ENCODE measurements at regions not wholly inside any gene's neighbourhood (a gene's known extent, or its start where the extent isn't known, plus 50 kb on each side); places are given as distances from the start of the nearest gene placed in this dataset.

DNA sequence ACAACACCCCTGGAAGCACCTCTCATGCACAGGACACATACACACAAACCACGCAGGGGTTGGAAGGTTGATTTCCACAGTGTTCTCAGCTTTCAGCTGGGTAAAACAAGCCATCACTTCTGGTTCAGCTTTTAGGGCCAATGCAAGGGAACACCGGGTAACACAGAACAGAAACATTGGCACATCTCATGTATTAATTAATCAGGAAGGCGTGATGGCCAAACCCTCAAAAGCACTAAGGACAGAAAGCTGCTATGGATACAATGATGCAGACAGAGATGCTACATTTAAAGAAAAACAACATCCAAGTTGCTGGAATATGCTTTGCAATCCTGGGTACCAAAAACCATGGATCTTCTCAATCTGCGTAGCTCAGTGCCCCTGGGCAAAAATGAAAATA lies 104.3 kb upstream of the BEND6 start:
- TF ChIP-seq, protein P1, sequence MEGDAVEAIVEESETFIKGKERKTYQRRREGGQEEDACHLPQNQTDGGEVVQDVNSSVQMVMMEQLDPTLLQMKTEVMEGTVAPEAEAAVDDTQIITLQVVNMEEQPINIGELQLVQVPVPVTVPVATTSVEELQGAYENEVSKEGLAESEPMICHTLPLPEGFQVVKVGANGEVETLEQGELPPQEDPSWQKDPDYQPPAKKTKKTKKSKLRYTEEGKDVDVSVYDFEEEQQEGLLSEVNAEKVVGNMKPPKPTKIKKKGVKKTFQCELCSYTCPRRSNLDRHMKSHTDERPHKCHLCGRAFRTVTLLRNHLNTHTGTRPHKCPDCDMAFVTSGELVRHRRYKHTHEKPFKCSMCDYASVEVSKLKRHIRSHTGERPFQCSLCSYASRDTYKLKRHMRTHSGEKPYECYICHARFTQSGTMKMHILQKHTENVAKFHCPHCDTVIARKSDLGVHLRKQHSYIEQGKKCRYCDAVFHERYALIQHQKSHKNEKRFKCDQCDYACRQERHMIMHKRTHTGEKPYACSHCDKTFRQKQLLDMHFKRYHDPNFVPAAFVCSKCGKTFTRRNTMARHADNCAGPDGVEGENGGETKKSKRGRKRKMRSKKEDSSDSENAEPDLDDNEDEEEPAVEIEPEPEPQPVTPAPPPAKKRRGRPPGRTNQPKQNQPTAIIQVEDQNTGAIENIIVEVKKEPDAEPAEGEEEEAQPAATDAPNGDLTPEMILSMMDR (optimal IDR thresholded peaks at IDR 0.05 in 1 of 3, IDR thresholded peaks at IDR 0.05 in 1 of 3, conservative IDR thresholded peaks at IDR 0.05 in 1 of 3; ENCODE audit: extremely low read depth in 1 of 3, insufficient read depth in 2 of 3, low read length in 3 of 3) = no peak
- Histone ChIP-seq H3K4me3 (ENCODE audit: control insufficient read depth in 2 of 3, extremely low read depth in 1 of 3, insufficient read depth in 2 of 3, low read depth in 1 of 3, low read length in 3 of 3) (peak overlapping the region in 2 of 3 experiments; percentile 40 to 59), H3K4me2 (ENCODE audit: control insufficient read depth, extremely low read depth, insufficient read depth, low read depth, low read length) (peak overlapping the region; percentile 66), H3K9me1 (ENCODE audit: control insufficient read depth, extremely low read depth, insufficient read depth, low read length) (no peaks in the 10 kb centered on the region), H3K27ac (ENCODE audit: control insufficient read depth, insufficient read depth, low read length) (no peak overlapping the region), H3K4me1 (ENCODE audit: control insufficient read depth, extremely low read depth, insufficient read depth, low read length) (peaks cover 19% of the 10 kb centered on the region), H4K20me1 (ENCODE audit: control insufficient read depth, extremely low read depth, insufficient read depth, low read length) (no peaks in the 10 kb centered on the region), H3K79me2 (ENCODE audit: control insufficient read depth, insufficient read depth, low read length) (no peaks in the 10 kb centered on the region), H3K27me3 (ENCODE audit: control insufficient read depth, extremely low read depth, insufficient read depth, low read length) (no peaks in the 10 kb centered on the region), H3K9me3 (ENCODE audit: control insufficient read depth, low read depth, low read length) (no peaks in the 10 kb centered on the region), H3K9ac (ENCODE audit: control insufficient read depth, extremely low read depth, insufficient read depth, low read length) (no peak overlapping the region), H2AFZ (ENCODE audit: control insufficient read depth, low read length) (no peak overlapping the region), H3K36me3 (ENCODE audit: control insufficient read depth in 2 of 2, extremely low read depth in 1 of 2, insufficient read depth in 2 of 2, low read length in 2 of 2) (no peaks in the 10 kb centered on the region)
- no peak for DNase-seq (ENCODE audit: low read depth, low spot score)
- dilution Hi-C loops (cut with MboI; ENCODE audit: extremely low pct_ligation_motif_present, low sequenced_read_pairs) = no loop called here
- no peak for FAIRE-seq

DNA sequence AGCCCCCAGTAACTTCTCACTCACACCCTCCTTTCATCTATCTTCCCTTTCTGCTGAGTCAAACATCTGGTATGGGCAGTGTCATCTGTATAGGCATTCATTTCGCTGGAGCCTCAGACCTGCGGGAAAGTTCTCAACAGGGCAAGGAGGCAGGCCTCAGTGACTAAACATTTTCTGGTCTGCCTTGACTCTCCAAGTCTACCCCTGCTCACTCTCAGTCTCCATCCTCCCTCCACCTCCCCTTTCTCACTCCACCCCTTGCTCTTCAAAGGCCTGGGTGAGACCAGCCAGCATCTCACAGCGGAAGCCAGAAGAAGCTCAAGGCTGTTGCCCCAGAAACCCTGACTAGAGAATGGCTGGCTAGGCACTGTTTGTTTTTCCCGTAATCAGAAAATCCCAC lies 105.0 kb upstream of the BEND6 start:
- Histone ChIP-seq H3K27me3 (ENCODE audit: control insufficient read depth, extremely low read depth, insufficient read depth, low read length) (no peaks in the 10 kb centered on the region), H3K9me1 (ENCODE audit: control insufficient read depth, extremely low read depth, insufficient read depth, low read length) (no peaks in the 10 kb centered on the region), H3K79me2 (ENCODE audit: control insufficient read depth, insufficient read depth, low read length) (no peaks in the 10 kb centered on the region), H2AFZ (ENCODE audit: control insufficient read depth, low read length) (no peak overlapping the region), H3K9me3 (ENCODE audit: control insufficient read depth, low read depth, low read length) (no peaks in the 10 kb centered on the region), H3K4me1 (ENCODE audit: control insufficient read depth, extremely low read depth, insufficient read depth, low read length) (peaks cover 19% of the 10 kb centered on the region), H3K4me2 (ENCODE audit: control insufficient read depth, extremely low read depth, insufficient read depth, low read depth, low read length) (no peak overlapping the region), H3K36me3 (ENCODE audit: control insufficient read depth in 2 of 2, extremely low read depth in 1 of 2, insufficient read depth in 2 of 2, low read length in 2 of 2) (no peaks in the 10 kb centered on the region), H3K4me3 (ENCODE audit: control insufficient read depth in 2 of 3, extremely low read depth in 1 of 3, insufficient read depth in 2 of 3, low read depth in 1 of 3, low read length in 3 of 3) (no peak overlapping the region), H4K20me1 (ENCODE audit: control insufficient read depth, extremely low read depth, insufficient read depth, low read length) (no peaks in the 10 kb centered on the region), H3K27ac (ENCODE audit: control insufficient read depth, insufficient read depth, low read length) (no peak overlapping the region), H3K9ac (ENCODE audit: control insufficient read depth, extremely low read depth, insufficient read depth, low read length) (no peak overlapping the region)
- no peak for DNase-seq (ENCODE audit: low read depth, low spot score)
- FAIRE-seq = no peak
- dilution Hi-C loops (cut with MboI; ENCODE audit: extremely low pct_ligation_motif_present, low sequenced_read_pairs) = no loop called here
- TF ChIP-seq EZH2 (IDR thresholded peaks at IDR 0.05; ENCODE audit: low read length) = no peak
- TF ChIP-seq, protein P1 (optimal IDR thresholded peaks at IDR 0.05 in 1 of 3, IDR thresholded peaks at IDR 0.05 in 1 of 3, conservative IDR thresholded peaks at IDR 0.05 in 1 of 3; ENCODE audit: extremely low read depth in 1 of 3, insufficient read depth in 2 of 3, low read length in 3 of 3) = no peak
